NCI-H2107 (cell line): ENCODE measurements at regions not wholly inside any gene's neighbourhood (a gene's known extent, or its start where the extent isn't known, plus 50 kb on each side); places are given as distances from the start of the nearest gene placed in this dataset.

Experiments used
- DNase-seq: peaks from one replicate; lab custom pipeline; 2025; lab: John Stamatoyannopoulos, UW

- no peak for DNase-seq
Observed at GRCh38 chr13:111952032-111952431, 114.9 kb upstream of the SOX1 start.

GRCh38 chr13:111952814-111953213 is 114.1 kb upstream of the SOX1 start:
- no peak for DNase-seq

- DNase-seq, result no peak
Observed at GRCh38 chr13:111953546-111954178, 113.3 kb upstream of the SOX1 start.

GRCh38 chr13:111954661-111955411 is 112.1 kb upstream of the SOX1 start:
- DNase-seq, result no peak

GRCh38 chr13:111955412-111956065 is 111.4 kb upstream of the SOX1 start:
- DNase-seq, result no peak

GRCh38 chr13:111956261-111957151 is 110.4 kb upstream of the SOX1 start:
- no peak for DNase-seq

- no peak for DNase-seq
Observed at GRCh38 chr13:111957913-111958450, 109.0 kb upstream of the SOX1 start.

GRCh38 chr13:111958612-111959395 is 108.1 kb upstream of the SOX1 start:
- no peak for DNase-seq

GRCh38 chr13:111960152-111960772 is 106.7 kb upstream of the SOX1 start:
- no peak for DNase-seq

GRCh38 chr13:111961236-111961635 is 105.7 kb upstream of the SOX1 start:
- no peak for DNase-seq

GRCh38 chr13:111961651-111962192 is 105.2 kb upstream of the SOX1 start:
- no peak for DNase-seq

GRCh38 chr13:111962431-111962891 is 104.5 kb upstream of the SOX1 start:
- DNase-seq, result no peak

- DNase-seq, result no peak
Observed at GRCh38 chr13:111963031-111963430, 103.9 kb upstream of the SOX1 start.

GRCh38 chr13:111964411-111965035 is 102.4 kb upstream of the SOX1 start:
- no peak for DNase-seq

GRCh38 chr13:111965466-111966214 is 101.3 kb upstream of the SOX1 start:
- no peak for DNase-seq

- DNase-seq, result no peak
Observed at GRCh38 chr13:111966933-111967332, 100.0 kb upstream of the SOX1 start.

- no peak for DNase-seq
Observed at GRCh38 chr13:111967572-111968201, 99.3 kb upstream of the SOX1 start.

- DNase-seq, result no peak
Observed at GRCh38 chr13:111968336-111969010, 98.5 kb upstream of the SOX1 start.
